ENCODE measurements at regions not wholly inside any gene's neighbourhood (a gene's known extent, or its start where the extent isn't known, plus 50 kb on each side); places are given as distances from the start of the nearest gene placed in this dataset.

GRCh38 chr22:47406896-47407295 lies 644.4 kb downstream of the TBC1D22A start:
- TF ChIP-seq CTCF (IDR thresholded peaks at IDR 0.05) (no peak), ZFX (IDR thresholded peaks at IDR 0.05; ENCODE audit: borderline replicate concordance) (no peak)
